ENCODE measurements at regions not wholly inside any gene's neighbourhood (a gene's known extent, or its start where the extent isn't known, plus 50 kb on each side); places are given as distances from the start of the nearest gene placed in this dataset.

DNA sequence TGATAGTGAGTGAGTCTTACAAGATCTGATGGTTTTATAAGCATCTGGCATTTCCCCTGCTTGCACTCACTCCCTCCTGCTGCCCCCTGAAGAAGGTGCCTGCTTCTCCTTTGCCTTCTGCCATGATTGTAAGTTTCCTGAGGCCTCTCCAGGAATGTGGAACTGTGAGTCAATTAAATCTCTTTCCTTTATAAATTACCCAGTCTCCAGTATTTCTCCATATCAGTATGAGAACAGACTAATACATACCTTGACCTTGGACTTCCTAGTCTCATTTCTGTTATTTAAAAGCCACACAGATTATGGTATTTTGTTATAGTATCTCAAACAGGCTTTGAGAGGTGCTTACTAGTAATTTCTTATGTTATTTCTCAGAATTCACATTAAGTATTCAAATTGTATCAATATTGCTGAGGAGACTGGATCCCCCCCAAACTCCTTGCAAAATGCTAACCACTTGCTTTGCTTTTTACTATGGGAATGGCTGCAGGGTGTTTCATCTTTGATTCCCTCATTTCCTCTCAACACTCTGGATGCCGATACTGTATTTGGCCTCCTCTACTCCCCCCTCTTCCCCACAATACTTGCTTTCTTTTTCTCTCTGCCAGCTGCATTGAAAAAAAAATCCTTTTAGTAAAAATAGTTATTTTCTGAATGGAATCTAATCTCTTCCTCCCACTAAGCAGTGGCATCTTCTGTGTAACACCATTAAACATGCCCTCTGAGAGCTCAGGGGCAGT is 96.9 kb upstream of the WLS start (continued):
- TF ChIP-seq CHD2 (IDR thresholded peaks at IDR 0.05; ENCODE audit: low read length) (no peak), KDM4A (IDR thresholded peaks at IDR 0.05; ENCODE audit: low read depth, low read length, severe bottlenecking) (no peak), HDAC6 (IDR thresholded peaks at IDR 0.05; ENCODE audit: low read depth, low read length) (no peak), SP4 (IDR thresholded peaks at IDR 0.05; ENCODE audit: low read length) (no peak), SP2 (IDR thresholded peaks at IDR 0.05; ENCODE audit: low read length) (no peak), BACH1 (IDR thresholded peaks at IDR 0.05; ENCODE audit: low read length) (no peak), TEAD4 (IDR thresholded peaks at IDR 0.05; ENCODE audit: low read depth, low read length) (no peak)
